AG04450 (cell line): ENCODE measurements at regions not wholly inside any gene's neighbourhood (a gene's known extent, or its start where the extent isn't known, plus 50 kb on each side); places are given as distances from the start of the nearest gene placed in this dataset.

Experiments used
- CTCF ChIA-PET: fragments of 300-600, 350-600 bp; formaldehyde crosslinking; extraction: SDS; loops from one replicate; lab custom pipeline; 2022; ENCODE audit warnings: antibody characterized with exemption, inconsistent platforms; lab: Charles Lee
- POLR2A ChIA-PET: fragments of 350-600 bp; formaldehyde crosslinking; extraction: SDS; loops from one replicate; lab custom pipeline; 2021; ENCODE audit warnings: antibody characterized with exemption, inconsistent platforms; lab: Yijun Ruan, JAX
- DNase-seq: peaks from one replicate; pipeline ENCODE4 v3.0.0-alpha.2; 2011; ENCODE audit warnings: low read depth, low spot score
- H3K27ac ChIP-seq: one replicate; pipeline ENCODE4 v1.5.1; 2012; ENCODE audit warnings: low read depth, low read length, control low read depth
- H3K27me3 ChIP-seq: one replicate; pipeline ENCODE4 v1.6.0; 2012; ENCODE audit warnings: low read length; ENCODE audit not compliant: control insufficient read depth, insufficient read depth
- H3K4me3 ChIP-seq: 2 replicates; pipeline ENCODE4 v1.5.1; 2011; ENCODE audit warnings: mild to moderate bottlenecking, low read depth, low read length, control low read depth
- H3K9me3 ChIP-seq: 2 replicates; pipeline ENCODE4 v1.5.1; 2012; ENCODE audit warnings: low read length; ENCODE audit not compliant: control insufficient read depth, insufficient read depth
- CTCF ChIP-seq: IDR thresholded peaks from 2 replicates; pipeline ENCODE4 v1.5.1; 2011; ENCODE audit warnings: low read depth, low read length, control low read depth, inconsistent platforms

- Histone ChIP-seq H3K27ac (no peak overlapping the region), H3K9me3 (no peaks in the 10 kb centered on the region; the same call in 1 of the 2 replicates), H3K4me3 (no peak overlapping the region), H3K27me3 (no peaks in the 10 kb centered on the region)
- no peak for TF ChIP-seq CTCF
- ChIA-PET CTCF (no interaction called here), POLR2A (no interaction called here)
- no peak for DNase-seq
These were observed 51.6 kb upstream of the ZNF532 start for GRCh38 chr18:58813105-58813504.

- H3K27ac ChIP-seq: no peak overlapping the region
- TF ChIP-seq CTCF: no peak
- ChIA-PET CTCF (no interaction called here), POLR2A (no interaction called here)
- no peaks in the 10 kb centered on the region for H3K27me3 ChIP-seq
- no peak for DNase-seq
- no peak overlapping the region for H3K4me3 ChIP-seq
- H3K9me3 ChIP-seq: no peaks in the 10 kb centered on the region; the same call in 1 of the 2 replicates
These were observed 51.0 kb upstream of the ZNF532 start for GRCh38 chr18:58813561-58814225.

GRCh38 chr18:58814317-58814716, 50.4 kb upstream of the ZNF532 start:
- Histone ChIP-seq H3K27ac (no peak overlapping the region), H3K27me3 (no peaks in the 10 kb centered on the region), H3K9me3 (no peaks in the 10 kb centered on the region; the same call in 1 of the 2 replicates), H3K4me3 (no peak overlapping the region)
- CTCF ChIA-PET: no interaction called here
- no peak for TF ChIP-seq CTCF
- no peak for DNase-seq
- POLR2A ChIA-PET: no interaction called here
